Suprapubic skin (tissue), 4 donors: ENCODE measurements at regions not wholly inside any gene's neighbourhood (a gene's known extent, or its start where the extent isn't known, plus 50 kb on each side); places are given as distances from the start of the nearest gene placed in this dataset.

Experiments used
- DNase-seq, 2 donors: peaks; one replicate each; pipeline ENCODE4 v3.0.0-alpha.2; 2019; ENCODE audit warnings: low spot score in 2 of 2
- H3K27ac ChIP-seq: fragments of 200-600 bp; sonication (generic); one replicate; pipeline ENCODE4 v1.5.1; 2019
- H3K27me3 ChIP-seq: fragments of 200-600 bp; sonication (generic); one replicate; pipeline ENCODE4 v1.5.1; 2019
- H3K36me3 ChIP-seq: fragments of 200-600 bp; sonication (generic); one replicate; pipeline ENCODE4 v1.5.1; 2019
- H3K4me1 ChIP-seq: fragments of 200-600 bp; sonication (generic); one replicate; pipeline ENCODE4 v1.5.1; 2019
- H3K4me3 ChIP-seq: fragments of 200-600 bp; sonication (generic); one replicate; pipeline ENCODE4 v1.5.1; 2019; ENCODE audit warnings: mild to moderate bottlenecking
- H3K9me3 ChIP-seq: fragments of 200-600 bp; sonication (generic); one replicate; pipeline ENCODE4 v1.5.1; 2019
- EP300 ChIP-seq: sonication (generic); formaldehyde crosslinking; IDR thresholded peaks from one replicate; pipeline ENCODE4 v1.6.1; 2017; ENCODE audit warnings: antibody characterized with exemption
- POLR2A ChIP-seq, 2 donors: fragments of 450-650 bp; IDR thresholded peaks; one replicate each; pipeline ENCODE4 v1.6.1; 2017; ENCODE audit warnings: antibody characterized with exemption in 2 of 2, mild to moderate bottlenecking in 2 of 2, moderate library complexity in 2 of 2
- POLR2AphosphoS5 ChIP-seq, 3 donors: sonication (generic); formaldehyde crosslinking; IDR thresholded peaks; one replicate each; pipeline ENCODE4 v1.6.1; 2017; ENCODE audit warnings: antibody characterized with exemption in 3 of 3
- WGBS: methylation state at CpG from one replicate; pipeline ENCODE4 v1.1.5; 2018; 5-methylcytosine and 5-hydroxymethylcytosine counted together
- TF ChIP-seq, protein P1 (sequence below), 2 donors: fragments of 200-600 bp in 1 of 2; fragments of 450-650 bp in 1 of 2; sonication (generic) in 1 of 2; IDR thresholded peaks; one replicate each; pipeline ENCODE4 v1.5.1; 2016 to 2019; ENCODE audit warnings: antibody characterized with exemption in 2 of 2, mild to moderate bottlenecking in 1 of 2, moderate library complexity in 1 of 2

DNA sequence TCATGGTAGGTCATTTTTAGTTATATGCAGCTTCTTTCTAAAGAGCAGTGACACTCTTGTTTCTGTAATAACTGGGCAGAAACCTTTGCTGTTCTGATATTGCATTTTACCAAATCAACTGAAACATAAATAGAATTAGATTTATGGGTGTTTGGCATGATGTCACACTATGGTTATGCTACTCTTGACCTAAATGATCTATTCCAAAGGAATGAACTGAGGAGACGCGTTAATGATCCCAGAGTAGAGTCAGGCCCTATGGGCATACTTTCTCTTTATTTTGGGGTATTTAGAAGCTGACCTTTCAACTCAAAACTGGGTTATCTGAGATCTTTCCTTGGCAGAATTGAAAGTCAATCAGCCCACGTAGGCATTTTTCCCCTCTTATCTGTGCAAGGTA is 146.8 kb upstream of the ADAMTSL1 start:
- no peaks in the 10 kb centered on the region for H3K36me3 ChIP-seq
- H3K4me1 ChIP-seq: no peaks in the 10 kb centered on the region
- H3K27ac ChIP-seq: no peak overlapping the region
- WGBS: 73% methylated on average over 3 of the region's 3 CpGs
- H3K9me3 ChIP-seq: no peaks in the 10 kb centered on the region
- H3K27me3 ChIP-seq: no peaks in the 10 kb centered on the region
- TF ChIP-seq POLR2AphosphoS5 (IDR thresholded peaks at IDR 0.05): no peak
- TF ChIP-seq POLR2A (IDR thresholded peaks at IDR 0.05): no peak
- no peak for TF ChIP-seq EP300
- TF ChIP-seq, protein P1, sequence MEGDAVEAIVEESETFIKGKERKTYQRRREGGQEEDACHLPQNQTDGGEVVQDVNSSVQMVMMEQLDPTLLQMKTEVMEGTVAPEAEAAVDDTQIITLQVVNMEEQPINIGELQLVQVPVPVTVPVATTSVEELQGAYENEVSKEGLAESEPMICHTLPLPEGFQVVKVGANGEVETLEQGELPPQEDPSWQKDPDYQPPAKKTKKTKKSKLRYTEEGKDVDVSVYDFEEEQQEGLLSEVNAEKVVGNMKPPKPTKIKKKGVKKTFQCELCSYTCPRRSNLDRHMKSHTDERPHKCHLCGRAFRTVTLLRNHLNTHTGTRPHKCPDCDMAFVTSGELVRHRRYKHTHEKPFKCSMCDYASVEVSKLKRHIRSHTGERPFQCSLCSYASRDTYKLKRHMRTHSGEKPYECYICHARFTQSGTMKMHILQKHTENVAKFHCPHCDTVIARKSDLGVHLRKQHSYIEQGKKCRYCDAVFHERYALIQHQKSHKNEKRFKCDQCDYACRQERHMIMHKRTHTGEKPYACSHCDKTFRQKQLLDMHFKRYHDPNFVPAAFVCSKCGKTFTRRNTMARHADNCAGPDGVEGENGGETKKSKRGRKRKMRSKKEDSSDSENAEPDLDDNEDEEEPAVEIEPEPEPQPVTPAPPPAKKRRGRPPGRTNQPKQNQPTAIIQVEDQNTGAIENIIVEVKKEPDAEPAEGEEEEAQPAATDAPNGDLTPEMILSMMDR (IDR thresholded peaks at IDR 0.05): no peak
- no peak overlapping the region for H3K4me3 ChIP-seq
- no peak for DNase-seq

DNA sequence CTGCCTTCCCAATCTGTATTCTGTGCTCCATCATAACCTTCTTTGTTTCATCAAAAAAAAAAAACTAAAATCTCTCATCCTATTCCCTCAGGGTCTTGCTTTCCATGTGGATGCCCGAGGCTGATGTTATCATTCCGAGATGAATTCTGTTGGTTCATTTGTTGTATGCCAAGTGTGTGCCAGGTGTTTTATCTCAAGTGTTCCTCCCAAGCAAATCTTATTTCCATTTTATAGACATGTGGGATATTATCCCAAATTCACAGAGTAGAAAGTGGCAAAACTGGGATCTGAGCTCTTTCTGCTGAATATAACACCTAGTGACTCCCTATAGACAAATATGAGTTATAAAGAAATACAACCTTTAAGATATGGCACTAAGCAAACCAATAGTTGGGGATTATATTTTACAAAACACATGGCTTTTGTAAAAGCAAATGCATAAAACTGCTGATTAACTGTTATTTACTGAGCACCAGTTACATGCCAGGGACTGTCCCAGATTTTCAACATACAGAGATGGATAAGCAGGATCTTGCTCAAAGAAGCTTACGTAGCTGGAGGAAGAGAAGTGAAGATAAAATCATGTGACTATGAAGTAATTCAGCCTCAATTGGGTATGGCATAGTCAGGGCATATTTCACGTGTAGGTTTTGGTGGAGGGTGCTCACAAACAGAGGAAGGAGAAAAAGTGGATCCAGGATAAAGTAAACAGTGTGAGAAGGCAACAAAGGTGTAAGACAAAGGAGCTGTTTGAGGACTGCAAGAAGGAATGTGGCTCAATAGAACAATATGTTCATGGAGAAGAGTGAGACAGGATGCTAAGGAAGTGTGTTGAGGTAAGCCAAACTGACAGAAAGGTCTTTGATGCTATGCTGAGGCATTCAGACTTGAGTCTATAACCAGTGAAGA is 143.3 kb upstream of the ADAMTSL1 start:
- DNase-seq: no peak
- no peaks in the 10 kb centered on the region for H3K27me3 ChIP-seq
- WGBS: 55% methylated on average over 4 of the region's 4 CpGs
- H3K27ac ChIP-seq: no peak overlapping the region
- H3K36me3 ChIP-seq: no peaks in the 10 kb centered on the region
- H3K9me3 ChIP-seq: no peaks in the 10 kb centered on the region
- H3K4me1 ChIP-seq: no peaks in the 10 kb centered on the region
- TF ChIP-seq POLR2A (IDR thresholded peaks at IDR 0.05) (no peak), POLR2AphosphoS5 (IDR thresholded peaks at IDR 0.05) (no peak), EP300 (no peak)
- TF ChIP-seq, protein P1 (IDR thresholded peaks at IDR 0.05): no peak
- H3K4me3 ChIP-seq: no peak overlapping the region

DNA sequence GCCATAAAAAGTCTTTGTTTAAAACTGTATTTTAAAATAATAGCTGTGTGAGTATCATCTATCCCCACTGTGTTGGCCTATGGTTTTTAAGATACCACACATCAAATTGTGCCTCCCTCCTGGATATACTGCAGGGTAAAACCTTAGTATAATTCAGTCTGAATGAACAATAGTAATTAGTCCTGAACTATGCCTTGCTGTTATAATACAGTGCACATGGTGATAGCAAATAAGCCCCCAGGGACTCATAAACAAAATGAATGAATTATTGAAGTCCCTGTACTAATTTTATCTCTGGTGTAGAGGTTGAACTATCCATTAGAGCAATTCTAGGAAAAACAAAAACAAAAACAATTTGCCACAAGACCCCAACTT is 142.7 kb upstream of the ADAMTSL1 start:
- TF ChIP-seq EP300 (no peak), POLR2AphosphoS5 (IDR thresholded peaks at IDR 0.05) (no peak), POLR2A (IDR thresholded peaks at IDR 0.05) (no peak)
- TF ChIP-seq, protein P1 (IDR thresholded peaks at IDR 0.05): no peak
- H3K4me3 ChIP-seq: no peak overlapping the region
- DNase-seq: no peak
- no peaks in the 10 kb centered on the region for H3K27me3 ChIP-seq
- no peak overlapping the region for H3K27ac ChIP-seq
- no peaks in the 10 kb centered on the region for H3K4me1 ChIP-seq
- H3K36me3 ChIP-seq: no peaks in the 10 kb centered on the region
- H3K9me3 ChIP-seq: no peaks in the 10 kb centered on the region

DNA sequence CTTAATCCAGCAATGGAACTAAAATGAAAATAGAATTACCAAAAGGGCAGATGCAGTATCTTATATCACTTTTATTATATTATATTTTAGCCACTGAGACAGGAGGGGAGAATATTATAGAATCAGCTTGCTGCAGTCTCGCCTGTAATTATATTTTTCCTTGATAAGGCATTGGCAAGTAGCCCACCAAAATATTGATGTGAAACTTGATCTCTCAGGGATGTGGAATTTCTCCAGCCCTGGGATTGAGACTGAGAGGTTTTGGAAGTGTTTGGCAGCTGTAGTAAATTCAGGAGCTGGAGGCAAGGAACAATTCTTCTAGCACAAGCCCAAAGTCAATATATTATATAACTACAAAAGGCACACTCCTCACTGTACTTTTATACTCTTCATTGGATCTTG is 142.1 kb upstream of the ADAMTSL1 start:
- no peaks in the 10 kb centered on the region for H3K9me3 ChIP-seq
- WGBS: 35% methylated on average over 1 of the region's 1 CpG
- H3K36me3 ChIP-seq: no peaks in the 10 kb centered on the region
- no peak overlapping the region for H3K4me3 ChIP-seq
- H3K4me1 ChIP-seq: no peaks in the 10 kb centered on the region
- TF ChIP-seq POLR2AphosphoS5 (IDR thresholded peaks at IDR 0.05) (no peak), POLR2A (IDR thresholded peaks at IDR 0.05) (no peak)
- TF ChIP-seq, protein P1 (IDR thresholded peaks at IDR 0.05): no peak
- DNase-seq: no peak
- H3K27ac ChIP-seq: no peak overlapping the region
- no peaks in the 10 kb centered on the region for H3K27me3 ChIP-seq

DNA sequence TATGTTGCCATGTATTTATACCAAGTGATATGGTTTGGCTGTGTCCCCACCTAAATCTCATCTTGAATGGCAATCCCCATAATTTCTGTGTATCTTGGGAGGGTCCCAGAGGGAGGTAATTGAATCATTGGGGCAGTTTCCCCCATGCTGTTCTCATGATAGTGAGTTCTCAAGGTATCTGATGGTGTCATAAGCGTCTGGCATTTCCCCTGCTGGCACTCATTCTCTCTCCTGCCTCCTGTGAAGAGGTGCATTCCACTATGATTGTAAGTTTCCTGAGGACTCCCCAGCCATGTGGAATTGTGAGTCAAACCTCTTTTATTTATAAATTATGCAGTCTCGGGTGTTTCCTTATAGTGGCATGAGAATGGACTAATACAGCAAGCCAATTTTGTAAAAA is 140.8 kb upstream of the ADAMTSL1 start:
- no peaks in the 10 kb centered on the region for H3K27me3 ChIP-seq
- 85% methylated on average over 2 of the region's 2 CpGs for WGBS

More for the DNA sequence above, 140.8 kb upstream of the ADAMTSL1 start:
- Histone ChIP-seq H3K4me1 (no peaks in the 10 kb centered on the region), H3K9me3 (no peaks in the 10 kb centered on the region), H3K36me3 (no peaks in the 10 kb centered on the region), H3K27ac (no peak overlapping the region), H3K4me3 (no peak overlapping the region)
- no peak for TF ChIP-seq POLR2AphosphoS5 (IDR thresholded peaks at IDR 0.05)
- DNase-seq: no peak
